OCI-LY7 (cell line): ENCODE measurements at regions not wholly inside any gene's neighbourhood (a gene's known extent, or its start where the extent isn't known, plus 50 kb on each side); places are given as distances from the start of the nearest gene placed in this dataset.

ENCODE experiments used
- CTCF ChIP-seq: fragments of 200-600 bp; sonication (generic); conservative IDR thresholded peaks from 2 replicates; pipeline ENCODE4 v1.5.1; 2014; ENCODE audit warnings: mild to moderate bottlenecking, antibody characterized with exemption, low read length, moderate library complexity, mixed read lengths
- EZH2phosphoT487 ChIP-seq: fragments of 200-600 bp; sonication (generic); IDR thresholded peaks from 2 replicates; pipeline ENCODE4 v1.6.1; 2018; ENCODE audit warnings: low read depth, borderline replicate concordance, mild to moderate bottlenecking, mixed run types, antibody characterized with exemption, low read length, moderate library complexity, mixed read lengths

- no peak for TF ChIP-seq CTCF
- TF ChIP-seq EZH2phosphoT487: no peak
Observed at GRCh38 chr2:149670086-149670485, 82.5 kb upstream of the MMADHC start.
